ENCODE measurements at regions not wholly inside any gene's neighbourhood (a gene's known extent, or its start where the extent isn't known, plus 50 kb on each side); places are given as distances from the start of the nearest gene placed in this dataset.

- TF ChIP-seq CTCF (IDR thresholded peaks at IDR 0.05; ENCODE audit: insufficient read depth, missing control alignments), result no peak
- FAIRE-seq (no peak), DNase-seq (ENCODE audit: insufficient read length, low spot score) (no peak)
Observed at GRCh38 chr9:23596913-23597634, 229.0 kb downstream of the ELAVL2 start.

GRCh38 chr9:23598994-23599393, 227.0 kb downstream of the ELAVL2 start:
- no peak for TF ChIP-seq CTCF (IDR thresholded peaks at IDR 0.05; ENCODE audit: insufficient read depth, missing control alignments)
- no peak for DNase-seq (ENCODE audit: insufficient read length, low spot score)
- FAIRE-seq, result no peak

- TF ChIP-seq CTCF (IDR thresholded peaks at IDR 0.05; ENCODE audit: insufficient read depth, missing control alignments), result no peak
- no peak for FAIRE-seq
Observed at GRCh38 chr9:23603311-23603710, 222.7 kb downstream of the ELAVL2 start.

GRCh38 chr9:23606107-23606506, 219.9 kb downstream of the ELAVL2 start:
- no peak for FAIRE-seq
- DNase-seq (ENCODE audit: insufficient read length, low spot score), result no peak
- no peak for TF ChIP-seq CTCF (IDR thresholded peaks at IDR 0.05; ENCODE audit: insufficient read depth, missing control alignments)

More at GRCh38 chr9:23603311-23603710, 222.7 kb downstream of the ELAVL2 start:
- no peak for DNase-seq (ENCODE audit: insufficient read length, low spot score)

GRCh38 chr9:23608456-23608855, 217.6 kb downstream of the ELAVL2 start:
- no peak for FAIRE-seq
- no peak for TF ChIP-seq CTCF (IDR thresholded peaks at IDR 0.05; ENCODE audit: insufficient read depth, missing control alignments)
- DNase-seq (ENCODE audit: insufficient read length, low spot score), result no peak

- no peak for TF ChIP-seq CTCF (IDR thresholded peaks at IDR 0.05; ENCODE audit: insufficient read depth, missing control alignments)
- DNase-seq (ENCODE audit: insufficient read length, low spot score), result no peak
- FAIRE-seq, result no peak
Observed at GRCh38 chr9:23611869-23612268, 214.2 kb downstream of the ELAVL2 start.

- no peak for TF ChIP-seq CTCF (IDR thresholded peaks at IDR 0.05; ENCODE audit: insufficient read depth, missing control alignments)
- FAIRE-seq (no peak), DNase-seq (ENCODE audit: insufficient read length, low spot score) (no peak)
Observed at GRCh38 chr9:23615569-23615968, 210.5 kb downstream of the ELAVL2 start.

Measured in D721Med (cell line).